ENCODE measurements at regions not wholly inside any gene's neighbourhood (a gene's known extent, or its start where the extent isn't known, plus 50 kb on each side); places are given as distances from the start of the nearest gene placed in this dataset.

DNA sequence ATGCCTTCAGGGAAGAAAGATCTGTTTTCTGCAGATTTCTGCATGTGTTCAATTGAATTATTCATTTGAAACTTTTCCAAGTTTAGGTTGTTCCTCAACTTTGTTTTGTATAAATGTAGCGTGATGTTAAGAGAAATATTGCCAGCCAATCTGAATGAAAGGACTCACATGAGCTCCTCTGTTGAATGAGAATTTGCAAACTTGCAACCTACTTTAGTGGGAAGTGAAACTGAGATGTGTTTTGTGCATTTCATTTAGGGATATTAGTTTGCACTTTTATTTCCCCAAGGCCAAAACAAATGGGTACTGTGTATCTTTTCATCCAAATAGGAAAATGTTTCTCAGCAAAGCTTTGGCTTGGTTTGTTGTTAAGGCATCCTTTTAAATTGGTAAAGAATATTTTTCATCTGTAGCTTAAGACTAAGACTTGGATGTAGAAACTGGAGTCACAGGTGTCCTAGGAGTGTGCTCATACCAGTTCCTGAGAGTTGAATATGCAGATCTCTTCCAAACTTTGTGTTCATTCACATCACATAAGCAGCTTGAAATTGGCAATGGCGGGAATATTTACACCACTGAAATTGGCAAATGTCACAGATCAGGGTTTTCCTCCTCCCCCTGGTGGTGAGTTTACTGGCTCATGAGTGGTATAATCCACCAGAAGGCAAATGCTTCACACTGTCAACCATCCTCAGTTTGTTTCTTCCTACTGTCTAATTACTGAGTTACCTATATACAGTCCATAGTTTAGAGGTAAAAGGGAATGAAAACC, 193.6 kb upstream of the BANK1 start:
- DNase-seq (ENCODE audit: low read depth in 4 of 4, low spot score in 3 of 4): no peak

DNA sequence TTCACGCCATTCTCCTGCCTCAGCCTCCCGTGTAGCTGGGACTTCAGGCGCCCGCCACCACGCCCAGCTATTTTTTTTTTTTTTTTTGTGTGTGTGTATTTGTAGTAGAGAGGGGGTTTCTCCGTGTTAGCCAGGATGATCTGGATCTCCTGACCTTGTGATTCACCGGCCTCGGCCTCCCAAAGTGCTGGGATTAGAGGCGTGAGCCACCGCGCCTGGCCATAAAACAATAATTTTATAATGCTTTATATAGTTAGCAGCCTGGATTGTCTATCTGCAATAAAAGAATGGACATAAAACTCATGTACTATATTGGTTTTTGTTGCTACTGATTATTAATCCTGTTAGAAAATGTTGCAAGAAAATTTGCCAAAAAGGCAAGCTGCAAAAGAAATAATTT, 195.9 kb upstream of the BANK1 start:
- DNase-seq (ENCODE audit: low read depth in 4 of 4, low spot score in 3 of 4): no peak

DNA sequence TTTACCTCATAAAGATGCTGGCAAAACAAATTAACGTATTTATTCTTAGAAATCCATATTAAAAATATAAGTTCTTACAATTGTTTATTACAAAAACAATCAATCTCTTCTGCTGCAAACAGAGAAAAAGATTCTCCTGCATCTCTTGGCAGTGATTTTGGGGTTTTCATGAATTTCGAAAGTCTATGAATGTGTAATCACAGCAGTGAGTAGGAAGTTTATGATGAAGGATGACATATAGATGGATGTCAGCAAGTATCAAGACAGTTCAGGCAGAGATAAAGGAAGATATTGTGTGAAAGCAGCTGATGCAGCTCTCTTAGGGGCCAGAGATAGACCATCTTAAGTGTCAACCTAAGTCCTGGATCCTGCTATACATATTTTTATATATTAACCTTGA, 196.9 kb upstream of the BANK1 start:
- DNase-seq (ENCODE audit: low read depth in 4 of 4, low spot score in 3 of 4): no peak

DNA sequence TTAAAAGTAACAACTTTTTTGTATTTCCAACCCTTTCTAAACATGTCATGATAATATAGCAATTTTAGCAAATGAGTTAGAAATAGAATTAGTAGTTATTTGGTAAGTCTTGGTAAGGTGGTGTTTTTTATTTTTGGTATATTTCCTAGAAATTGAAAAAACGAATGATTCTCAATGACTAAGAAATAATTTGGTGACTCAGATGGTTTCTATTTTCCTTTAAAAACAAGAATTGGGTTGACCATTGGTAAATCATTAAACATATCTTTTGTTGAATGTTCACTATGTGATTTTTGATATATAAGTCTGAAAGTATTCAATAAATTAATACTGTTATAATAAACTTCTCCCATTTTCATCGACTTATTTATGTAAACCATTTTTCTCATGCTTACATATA, 206.2 kb upstream of the BANK1 start:
- no peak for DNase-seq (ENCODE audit: low read depth in 4 of 4, low spot score in 3 of 4)

DNA sequence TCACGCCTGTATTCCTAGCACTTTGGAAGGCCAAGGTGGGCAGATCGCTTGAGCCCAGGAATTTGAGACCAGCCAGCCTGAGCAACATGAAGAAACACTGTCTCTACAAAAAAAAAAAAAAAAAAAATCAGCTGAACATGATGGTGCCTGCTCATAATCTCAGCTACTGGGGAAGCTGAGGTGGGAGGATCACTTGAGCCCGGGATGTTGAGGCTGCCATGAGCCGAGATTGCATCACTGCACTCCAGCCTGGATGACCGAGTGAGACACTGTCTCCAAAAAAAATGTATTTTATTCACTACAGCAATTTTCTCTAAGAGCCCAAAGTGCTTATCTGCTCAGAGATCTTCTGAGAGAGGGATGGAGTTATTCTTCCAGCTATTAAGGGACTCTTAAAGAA, 215.8 kb upstream of the PPP3CA start:
- DNase-seq (ENCODE audit: low read depth in 4 of 4, low spot score in 3 of 4): no peak

DNA sequence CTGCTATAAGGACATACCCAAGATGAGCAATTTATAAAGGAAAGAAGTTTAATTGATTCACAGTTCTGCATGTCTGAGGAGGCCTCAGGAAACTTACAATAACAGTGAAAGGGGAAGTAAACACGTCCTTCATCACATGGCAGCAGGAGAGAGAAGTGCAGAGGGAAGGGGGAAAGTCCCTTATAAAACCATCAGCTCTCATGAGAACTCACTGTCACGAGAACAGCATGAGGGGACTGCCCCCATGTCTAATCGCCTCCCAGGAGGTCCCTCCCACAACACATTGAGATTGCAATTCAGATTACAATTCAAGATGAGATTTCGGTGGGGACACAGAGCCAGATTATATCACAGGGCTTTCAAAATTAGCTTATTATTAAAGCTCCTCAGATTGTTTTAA, 209.5 kb upstream of the PPP3CA start:
- no peak for DNase-seq (ENCODE audit: low read depth in 4 of 4, low spot score in 3 of 4)

DNA sequence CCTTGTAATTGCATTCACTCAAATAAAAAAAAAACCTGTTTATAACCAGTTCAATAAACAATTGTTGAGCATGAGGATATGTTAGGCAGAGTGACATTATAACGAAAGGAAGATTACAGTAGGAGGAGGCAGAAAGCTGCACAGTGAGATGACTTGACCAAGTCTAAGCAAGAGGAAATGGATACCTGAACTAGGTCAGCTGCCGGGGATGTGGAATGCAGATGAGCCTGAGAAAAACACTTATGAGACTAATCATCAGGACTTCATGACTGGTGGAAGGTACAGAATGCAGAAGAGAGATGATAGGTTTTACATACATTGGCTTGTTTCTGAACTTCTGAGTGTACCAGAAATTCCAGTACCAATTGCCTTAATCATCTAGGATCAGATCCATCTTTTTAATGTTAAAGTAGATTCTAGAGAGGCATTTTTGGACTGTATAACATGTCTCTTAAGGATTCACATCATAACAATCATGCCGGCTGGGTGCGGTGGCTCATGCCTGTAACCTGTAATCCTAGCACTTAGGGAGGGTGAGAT, 208.1 kb upstream of the PPP3CA start:
- no peak for DNase-seq (ENCODE audit: low read depth in 4 of 4, low spot score in 3 of 4)

DNA sequence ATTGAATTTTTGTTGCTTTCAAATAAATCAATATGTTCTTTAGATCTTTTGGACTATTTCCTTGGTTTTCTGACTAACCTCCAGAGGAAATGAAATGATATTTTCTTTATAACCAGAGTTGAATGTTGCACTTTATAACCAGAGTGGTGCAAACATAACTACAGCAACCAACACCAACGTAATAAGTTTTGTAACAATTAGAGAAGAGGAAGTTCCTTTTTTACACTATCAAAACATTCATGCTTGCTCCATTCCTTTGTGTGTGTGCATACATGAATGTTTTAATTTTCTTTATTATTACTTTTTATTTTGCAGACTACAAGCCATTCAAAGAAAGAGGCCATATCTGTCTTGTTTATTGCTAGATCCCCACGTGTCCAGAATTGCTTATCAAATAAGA, 193.0 kb upstream of the PPP3CA start:
- no peak for DNase-seq (ENCODE audit: low read depth in 4 of 4, low spot score in 3 of 4)

DNA sequence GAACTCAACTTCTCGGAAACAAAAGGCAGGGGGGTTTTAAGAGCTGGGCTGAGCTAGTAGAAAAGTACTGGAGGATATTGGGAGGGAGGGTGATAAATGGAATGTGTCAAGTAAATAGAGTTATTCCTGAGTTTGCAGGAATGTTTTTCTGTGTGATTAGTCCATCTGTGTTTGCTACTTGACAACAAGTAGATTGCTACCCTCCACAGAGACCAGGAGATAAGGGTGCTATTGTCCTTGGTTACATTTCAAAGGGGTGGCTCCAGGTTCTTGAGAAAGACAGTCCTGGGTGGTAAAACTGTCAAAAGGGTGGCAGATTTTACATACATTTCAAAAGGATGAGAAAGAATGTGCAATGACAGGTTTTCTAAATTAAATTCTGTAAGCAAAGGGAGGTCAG, 181.2 kb upstream of the PPP3CA start:
- DNase-seq (ENCODE audit: low read depth in 4 of 4, low spot score in 3 of 4): no peak

DNA sequence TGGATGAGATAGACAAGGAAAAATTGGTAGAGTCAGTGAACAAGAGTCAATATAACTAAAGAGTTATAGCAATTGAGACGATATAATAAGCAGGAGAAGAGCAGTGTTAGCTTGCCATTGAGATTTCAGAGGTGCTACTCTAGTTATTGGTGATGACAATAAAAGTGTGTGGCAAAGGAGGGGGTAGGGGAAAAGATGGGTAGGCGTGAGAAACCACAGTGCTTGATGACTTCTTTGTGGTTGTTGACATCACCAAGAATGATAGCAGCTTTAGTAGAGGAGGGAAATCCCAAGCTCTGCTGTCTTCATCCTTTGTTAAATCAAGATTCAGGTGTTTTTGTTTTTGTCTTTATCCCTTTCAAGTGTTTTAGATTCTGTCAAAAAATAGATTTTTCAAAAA, 179.9 kb upstream of the PPP3CA start:
- DNase-seq (ENCODE audit: low read depth in 4 of 4, low spot score in 3 of 4): no peak

DNA sequence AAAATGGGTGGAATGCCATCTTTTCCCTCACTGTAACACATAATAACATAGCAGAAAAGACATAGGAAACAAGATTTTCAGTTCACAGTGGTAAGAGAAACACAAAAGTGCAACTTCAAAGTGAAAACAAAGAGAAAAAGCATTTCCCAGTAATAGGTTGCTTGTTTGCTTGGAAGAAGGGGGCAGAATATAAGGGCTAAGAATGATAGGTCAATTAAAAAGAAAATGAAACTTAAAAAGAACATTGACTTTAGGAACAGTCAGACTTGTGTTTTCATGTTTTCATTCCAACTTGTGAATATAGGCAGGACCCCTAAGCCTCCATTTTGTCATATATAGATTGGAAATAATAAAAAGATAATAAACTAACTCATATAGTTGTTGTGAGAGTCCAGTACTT, 168.2 kb upstream of the PPP3CA start:
- no peak for DNase-seq (ENCODE audit: low read depth in 4 of 4, low spot score in 3 of 4)

DNA sequence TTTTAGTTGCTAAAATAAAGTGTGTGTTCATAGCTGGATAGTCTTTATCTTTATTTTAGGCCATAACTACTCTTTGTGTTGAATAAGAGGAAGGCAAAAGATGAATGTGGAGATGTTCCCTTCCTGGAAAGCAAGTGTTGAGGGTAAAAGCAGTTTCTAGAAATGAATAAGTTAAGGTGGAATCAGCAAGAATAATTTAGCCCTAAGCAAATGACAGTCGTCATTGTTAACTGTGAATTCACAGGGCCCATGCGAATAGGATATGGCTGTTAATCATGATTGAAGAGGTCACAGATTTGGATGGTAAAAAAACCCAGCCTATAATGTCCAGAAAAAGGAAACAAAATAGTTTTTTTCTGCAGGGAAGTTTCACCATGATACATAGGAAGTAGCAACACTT, 167.8 kb upstream of the PPP3CA start:
- DNase-seq (ENCODE audit: low read depth in 4 of 4, low spot score in 3 of 4): no peak

DNA sequence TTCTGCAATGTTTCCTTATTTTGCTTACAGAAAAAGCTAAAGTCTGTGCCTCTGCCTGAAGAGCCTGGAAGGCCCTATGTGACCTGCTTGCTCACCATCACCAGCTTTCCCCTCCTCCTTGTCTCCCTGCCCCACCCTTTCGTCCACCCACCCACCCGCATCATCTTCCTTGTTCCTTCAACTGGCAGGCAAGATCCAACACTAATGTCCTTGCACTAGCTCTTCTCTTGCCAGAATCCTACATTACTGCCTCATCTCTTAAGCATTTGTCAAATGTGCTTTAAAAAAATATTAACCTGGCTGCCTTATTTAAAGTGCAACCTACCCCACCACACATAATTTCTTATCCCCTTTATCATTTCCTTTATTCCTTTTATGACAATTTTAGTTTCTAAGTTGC, 165.1 kb upstream of the PPP3CA start:
- DNase-seq (ENCODE audit: low read depth in 4 of 4, low spot score in 3 of 4): no peak

DNA sequence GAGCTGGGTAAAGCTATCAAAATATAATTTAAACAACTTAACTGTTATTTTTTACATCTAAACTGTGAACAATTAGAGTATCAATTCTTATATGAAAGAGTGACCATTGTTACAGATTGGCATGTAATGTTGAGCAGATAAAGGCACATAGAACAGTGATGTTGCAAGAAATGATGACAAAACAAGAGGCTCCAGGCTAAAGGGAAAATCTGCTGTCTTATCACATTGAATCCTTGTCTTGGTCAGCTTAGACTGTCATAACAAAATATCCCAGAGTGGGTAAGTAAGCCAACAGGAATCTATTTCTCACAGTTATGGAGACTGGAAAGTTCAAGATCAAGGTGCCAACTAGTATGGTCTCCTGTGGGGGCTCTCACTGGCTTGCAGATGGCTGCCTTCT, 154.1 kb upstream of the PPP3CA start:
- DNase-seq (ENCODE audit: low read depth in 4 of 4, low spot score in 3 of 4): no peak

DNA sequence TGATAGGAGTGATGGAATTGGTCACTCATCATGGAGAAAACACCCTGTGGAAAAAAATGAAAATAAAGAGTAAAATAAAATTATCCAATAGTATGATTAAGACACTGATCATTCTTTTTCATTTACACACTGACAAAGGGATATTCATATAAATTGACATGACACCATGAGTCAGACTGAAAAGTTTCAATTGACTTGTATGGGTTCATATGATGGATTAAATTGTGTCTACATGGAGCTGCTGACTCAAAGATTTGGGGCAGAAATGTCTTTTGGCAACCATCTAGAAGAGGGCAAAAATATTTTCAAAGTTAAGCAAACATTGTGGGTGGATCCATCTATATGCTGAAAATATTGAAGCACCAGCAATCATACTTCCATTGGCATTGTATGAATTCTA, 153.4 kb upstream of the PPP3CA start:
- DNase-seq (ENCODE audit: low read depth in 4 of 4, low spot score in 3 of 4): no peak

DNA sequence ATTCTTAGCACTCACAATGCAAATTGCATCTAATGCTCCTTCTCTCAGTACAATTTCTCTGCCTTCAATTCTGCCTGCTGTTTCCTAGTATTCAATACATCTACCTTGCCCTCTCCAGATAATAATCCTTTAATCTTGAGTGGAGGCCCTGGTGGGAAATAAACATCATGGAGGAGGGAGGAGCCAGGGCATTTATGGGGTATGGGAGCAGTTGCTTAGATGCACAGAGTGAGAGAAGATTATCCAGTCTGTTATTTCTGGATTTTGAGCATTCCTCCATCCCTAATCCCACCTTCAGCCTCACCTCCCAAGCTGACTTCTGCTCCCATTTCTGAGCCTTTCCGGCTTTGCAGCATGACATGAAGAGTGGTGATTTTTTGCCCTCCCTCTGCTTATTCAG, 127.9 kb upstream of the PPP3CA start:
- no peak for DNase-seq (ENCODE audit: low read depth in 4 of 4, low spot score in 3 of 4)

DNA sequence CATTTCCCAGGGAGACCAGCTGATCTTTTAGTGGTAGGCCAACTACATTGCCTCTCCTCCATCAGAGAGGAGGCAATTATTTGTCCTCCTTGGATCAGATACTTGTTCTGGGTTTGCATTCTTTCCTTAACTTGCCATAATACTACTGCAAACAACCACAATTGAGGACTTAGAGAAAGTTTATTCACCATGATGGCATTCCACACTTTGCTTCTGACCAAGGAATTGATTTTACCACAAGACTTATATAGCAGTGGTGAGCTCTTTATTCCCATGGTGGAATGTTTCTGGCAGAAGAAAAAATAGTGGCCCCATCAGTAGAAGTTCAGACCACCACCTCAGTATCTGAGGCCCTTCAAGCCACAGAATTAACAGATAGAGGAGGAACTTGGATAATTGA, 123.9 kb upstream of the PPP3CA start:
- no peak for DNase-seq (ENCODE audit: low read depth in 4 of 4, low spot score in 3 of 4)

DNA sequence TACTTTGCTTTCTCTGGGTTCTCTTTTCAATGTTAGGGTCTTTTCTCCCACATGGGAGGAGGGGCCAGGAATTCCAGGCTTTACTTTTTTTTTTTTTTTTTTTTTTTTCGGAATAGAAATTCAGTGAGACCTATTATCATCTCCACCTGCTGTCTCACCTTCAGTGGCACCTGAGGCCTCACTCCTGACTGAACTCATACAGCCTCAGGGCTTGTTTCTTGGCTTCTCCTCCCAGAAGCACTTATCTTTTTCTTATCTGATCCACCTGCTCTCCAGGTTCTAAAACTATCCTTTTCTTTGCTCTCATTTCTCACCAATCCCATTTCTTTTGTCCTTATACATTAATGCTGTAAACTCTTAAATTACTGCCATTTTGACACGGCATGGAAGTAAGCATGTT, 117.3 kb upstream of the PPP3CA start:
- DNase-seq (ENCODE audit: low read depth in 4 of 4, low spot score in 3 of 4): no peak

DNA sequence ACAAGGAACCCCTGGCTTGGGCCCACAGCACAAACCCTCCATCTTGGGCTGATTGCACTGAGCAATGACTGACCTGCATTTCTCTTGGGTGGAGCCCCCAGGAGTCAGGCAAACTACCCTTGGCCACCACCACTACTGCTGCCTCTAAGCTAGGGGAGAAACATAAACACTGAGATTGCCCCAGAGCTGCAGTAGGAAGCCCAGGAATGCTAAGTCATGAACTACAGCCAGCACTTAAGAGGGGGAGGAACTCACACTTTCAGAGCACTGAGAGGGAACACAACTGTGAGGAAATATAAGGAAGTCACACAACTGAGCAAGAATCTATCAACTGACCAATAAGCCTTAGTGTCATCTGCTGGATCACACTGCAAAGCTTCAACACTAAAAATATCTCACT, 111.6 kb upstream of the PPP3CA start:
- DNase-seq (ENCODE audit: low read depth in 4 of 4, low spot score in 3 of 4): no peak

DNA sequence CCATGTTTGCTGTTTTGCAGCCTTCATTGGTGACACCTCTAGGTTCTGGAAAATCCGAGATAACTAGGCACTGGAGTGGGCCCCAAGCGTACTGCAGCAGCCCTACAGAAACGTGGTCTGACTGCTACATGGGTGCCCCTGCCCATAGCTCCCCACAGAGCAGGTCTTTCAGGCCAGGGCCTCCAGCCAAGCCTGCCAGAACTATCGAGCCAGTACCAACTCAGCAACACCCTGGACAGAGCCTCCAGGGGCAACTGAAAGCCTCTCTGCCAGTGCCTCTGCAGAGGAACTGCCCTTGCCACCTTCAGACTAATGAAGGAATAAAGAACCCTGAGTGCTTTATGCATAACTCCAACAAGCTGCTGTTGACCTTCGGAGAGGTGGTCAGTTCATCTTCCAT, 111.1 kb upstream of the PPP3CA start:
- DNase-seq (ENCODE audit: low read depth in 4 of 4, low spot score in 3 of 4): no peak

DNA sequence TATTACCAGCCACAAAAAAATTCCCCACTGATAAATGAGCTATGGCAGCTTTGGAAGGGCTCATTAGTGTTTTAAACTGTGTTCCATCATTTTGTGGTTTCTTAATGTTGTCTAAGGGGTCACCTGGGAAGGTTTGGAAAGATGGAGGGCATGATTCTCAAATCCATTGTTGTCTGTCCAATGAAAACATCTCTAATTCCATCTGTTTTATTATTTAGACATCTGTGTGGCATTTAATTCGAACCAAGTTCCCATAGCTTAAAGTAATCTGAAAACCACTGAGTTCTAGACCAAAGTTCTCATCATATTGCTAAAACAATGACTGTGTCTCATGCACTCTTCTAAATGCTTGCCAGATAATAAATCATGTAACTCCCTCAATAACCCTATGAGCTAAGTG, 103.8 kb upstream of the PPP3CA start:
- DNase-seq (ENCODE audit: low read depth in 4 of 4, low spot score in 3 of 4): no peak

DNA sequence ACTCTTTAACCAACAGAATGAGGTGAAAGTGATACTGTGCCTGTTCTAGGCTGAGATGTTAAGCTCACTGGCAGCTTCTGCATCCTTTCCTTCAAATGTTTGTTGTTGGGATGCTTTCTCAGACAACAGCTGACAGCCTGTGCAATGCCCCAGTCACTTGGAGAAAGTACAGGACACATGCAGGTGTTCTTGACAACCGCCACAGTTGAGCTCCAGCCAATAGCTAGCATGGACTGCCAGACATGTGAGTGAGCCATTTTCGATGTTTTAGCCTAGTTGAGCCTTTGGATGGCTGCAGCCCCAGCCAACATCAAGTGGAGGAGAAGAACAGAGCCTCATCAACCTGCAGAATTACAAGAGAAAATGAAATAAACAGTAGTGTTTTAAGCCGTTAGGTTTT, 94.1 kb upstream of the PPP3CA start:
- DNase-seq (ENCODE audit: low read depth in 4 of 4, low spot score in 3 of 4): no peak

DNA sequence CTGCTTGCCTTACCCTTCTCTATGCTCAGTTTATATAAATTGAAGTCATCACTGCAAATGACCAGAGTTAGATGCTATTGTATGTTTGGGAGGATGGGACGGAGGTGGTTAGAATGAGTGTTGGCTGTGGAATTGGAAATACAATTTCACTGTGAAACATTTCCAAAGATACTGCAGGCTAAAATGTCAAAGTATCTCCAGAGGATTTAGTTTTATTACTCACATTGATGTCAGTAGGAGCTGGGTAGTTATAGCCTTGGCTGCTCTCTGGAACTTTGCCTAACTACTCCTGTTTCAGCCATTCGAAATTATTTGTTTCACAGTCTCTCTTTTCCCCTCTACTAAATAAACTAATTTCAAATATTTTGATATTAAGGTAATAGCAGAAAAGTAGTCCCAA, 92.6 kb upstream of the PPP3CA start:
- no peak for DNase-seq (ENCODE audit: low read depth in 4 of 4, low spot score in 3 of 4)
